Stomach (tissue), 8 donors: ENCODE measurements at regions not wholly inside any gene's neighbourhood (a gene's known extent, or its start where the extent isn't known, plus 50 kb on each side); places are given as distances from the start of the nearest gene placed in this dataset.

Source experiments
- DNase-seq, 2 donors: peaks; one replicate each; pipeline versions ENCODE4 v3.0.0 to v3.0.0-alpha.2; 2013 to 2019
- H3K27ac ChIP-seq, 5 donors: fragments of 200-600 bp in 4 of 5; sonication (generic) in 4 of 5; one replicate each; pipeline ENCODE4 v1.5.1; 2013 to 2019; ENCODE audit warnings: mild to moderate bottlenecking in 1 of 5, moderate library complexity in 1 of 5
- H3K27me3 ChIP-seq, 3 donors: fragments of 200-600 bp; sonication (generic); one replicate each; pipeline ENCODE4 v1.5.1; 2017 to 2019; ENCODE audit warnings: mixed run types in 1 of 3
- H3K36me3 ChIP-seq, 4 donors: fragments of 200-600 bp; sonication (generic); 1 replicate in 3 of 4; 2 replicates in 1 of 4; pipeline ENCODE4 v1.5.1; 2016 to 2019
- H3K4me1 ChIP-seq, 4 donors: fragments of 200-600 bp; sonication (generic); one replicate each; pipeline ENCODE4 v1.5.1; 2016 to 2019
- H3K4me3 ChIP-seq, 4 donors: fragments of 200-600 bp; sonication (generic) in 3 of 4; one replicate each; pipeline ENCODE4 v1.5.1; 2016 to 2019; ENCODE audit warnings: mild to moderate bottlenecking in 1 of 4
- H3K9me3 ChIP-seq, 4 donors: fragments of 200-600 bp; sonication (generic); one replicate each; pipeline ENCODE4 v1.5.1; 2016 to 2019
- EP300 ChIP-seq: sonication (generic); formaldehyde crosslinking; IDR thresholded peaks from one replicate; pipeline ENCODE4 v1.6.1; 2017; ENCODE audit warnings: antibody characterized with exemption
- POLR2A ChIP-seq, 4 donors: fragments of 450-650 bp; IDR thresholded peaks; one replicate each; pipeline ENCODE4 v1.6.1; 2016; ENCODE audit warnings: antibody characterized with exemption in 4 of 4, control low read depth in 2 of 4, mild to moderate bottlenecking in 1 of 4, moderate library complexity in 1 of 4
- POLR2AphosphoS5 ChIP-seq, 3 donors: sonication (generic); formaldehyde crosslinking; IDR thresholded peaks; one replicate each; pipeline ENCODE4 v1.6.1; 2016; ENCODE audit warnings: antibody characterized with exemption in 3 of 3
- WGBS, 5 donors: extraction: QIAGEN DNeasy Blood & Tissue Kit in 3 of 5; methylation state at CpG; one replicate each; pipeline versions ENCODE4 v1.1.5 to v1.1.7; 2013 to 2018; 5-methylcytosine and 5-hydroxymethylcytosine counted together
- intact Hi-C: fragments of 100-400 bp; cut with DNase I; formaldehyde crosslinking; loops from one replicate; pipeline ENCODE4 v1.15.1; 2023; ENCODE audit warnings: low total_unique reads
- TF ChIP-seq, protein P1 (sequence below), 7 experiments: fragments of 450-650 bp in 4 of 7; fragments of 200-600 bp in 3 of 7; sonication (generic) in 3 of 7; IDR thresholded peaks; one replicate each; pipeline ENCODE4 v1.5.1; 2016 to 2019; ENCODE audit warnings: antibody characterized with exemption in 7 of 7, control low read depth in 2 of 7, mild to moderate bottlenecking in 1 of 7
- donor health status: healthy with polysubstance abuse.
- donor health status: Bipolar disorder and iron deficiency.
- donor health status: healthy.

- TF ChIP-seq, protein P1, sequence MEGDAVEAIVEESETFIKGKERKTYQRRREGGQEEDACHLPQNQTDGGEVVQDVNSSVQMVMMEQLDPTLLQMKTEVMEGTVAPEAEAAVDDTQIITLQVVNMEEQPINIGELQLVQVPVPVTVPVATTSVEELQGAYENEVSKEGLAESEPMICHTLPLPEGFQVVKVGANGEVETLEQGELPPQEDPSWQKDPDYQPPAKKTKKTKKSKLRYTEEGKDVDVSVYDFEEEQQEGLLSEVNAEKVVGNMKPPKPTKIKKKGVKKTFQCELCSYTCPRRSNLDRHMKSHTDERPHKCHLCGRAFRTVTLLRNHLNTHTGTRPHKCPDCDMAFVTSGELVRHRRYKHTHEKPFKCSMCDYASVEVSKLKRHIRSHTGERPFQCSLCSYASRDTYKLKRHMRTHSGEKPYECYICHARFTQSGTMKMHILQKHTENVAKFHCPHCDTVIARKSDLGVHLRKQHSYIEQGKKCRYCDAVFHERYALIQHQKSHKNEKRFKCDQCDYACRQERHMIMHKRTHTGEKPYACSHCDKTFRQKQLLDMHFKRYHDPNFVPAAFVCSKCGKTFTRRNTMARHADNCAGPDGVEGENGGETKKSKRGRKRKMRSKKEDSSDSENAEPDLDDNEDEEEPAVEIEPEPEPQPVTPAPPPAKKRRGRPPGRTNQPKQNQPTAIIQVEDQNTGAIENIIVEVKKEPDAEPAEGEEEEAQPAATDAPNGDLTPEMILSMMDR (IDR thresholded peaks at IDR 0.05) = no peak
- TF ChIP-seq POLR2AphosphoS5 (IDR thresholded peaks at IDR 0.05) = no peak
- TF ChIP-seq EP300 = no peak
- TF ChIP-seq POLR2A (IDR thresholded peaks at IDR 0.05) = no peak
- Histone ChIP-seq H3K27ac (no peak overlapping the region), H3K4me3 (no peak overlapping the region), H3K4me1 (peaks cover 6 to 30% (median 11%) of the 10 kb centered on the region in 4 donors), H3K9me3 (no peaks in the 10 kb centered on the region), H3K36me3 (no peaks in the 10 kb centered on the region), H3K27me3 (no peaks in the 10 kb centered on the region)
- WGBS, 5 donors = 73 to 85% (median 80%) methylated on average over 9 of the region's 9 CpGs
- intact Hi-C loops = no loop called here
- no peak for DNase-seq
Observed at GRCh38 chr10:78253063-78253853, 219.6 kb downstream of the RPS24 start.

GRCh38 chr10:78254013-78254412 is 220.3 kb downstream of the RPS24 start:
- Histone ChIP-seq H3K27ac (no peak overlapping the region), H3K4me3 (no peak overlapping the region), H3K9me3 (no peaks in the 10 kb centered on the region), H3K27me3 (no peaks in the 10 kb centered on the region), H3K36me3 (no peaks in the 10 kb centered on the region), H3K4me1 (peaks cover 6 to 27% (median 7%) of the 10 kb centered on the region in 4 donors)
- intact Hi-C loops = no loop called here
- no peak for DNase-seq
- 59 to 71% (median 68%) methylated on average over 3 of the region's 3 CpGs for WGBS, 5 donors
- TF ChIP-seq, protein P1 (IDR thresholded peaks at IDR 0.05) = no peak
- TF ChIP-seq POLR2AphosphoS5 (IDR thresholded peaks at IDR 0.05) (no peak), EP300 (no peak)

DNA sequence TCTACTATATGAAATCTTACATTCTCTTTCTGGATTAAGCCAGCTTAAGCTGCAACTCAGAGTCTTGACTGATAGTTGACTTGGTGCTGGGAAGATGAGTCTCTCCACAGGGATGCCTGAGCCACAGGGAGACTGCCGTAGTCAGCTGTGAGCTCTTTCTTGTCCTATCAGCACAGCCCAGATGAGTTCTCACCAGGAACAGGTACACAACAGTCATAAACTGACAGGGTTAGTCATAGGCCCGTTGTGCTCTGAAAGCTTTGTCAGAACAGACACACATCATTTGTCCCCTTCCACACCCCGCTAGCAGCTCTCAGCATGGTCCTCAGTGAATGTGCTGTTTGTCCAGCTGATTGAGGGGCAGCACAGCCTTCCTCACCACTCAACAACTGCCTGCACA is 221.6 kb downstream of the RPS24 start:
- Histone ChIP-seq H3K27me3 (no peaks in the 10 kb centered on the region), H3K4me3 (no peak overlapping the region), H3K27ac (peak overlapping the region in 3 of 5 donors; percentile 38 to 70 (median 51)), H3K36me3 (no peaks in the 10 kb centered on the region), H3K9me3 (no peaks in the 10 kb centered on the region), H3K4me1 (peaks cover 6 to 26% (median 8%) of the 10 kb centered on the region in 4 donors)
- WGBS, 5 donors = 76 to 100% (median 79%) methylated on average over 2 to 3 of the region's 3 CpGs
- TF ChIP-seq POLR2A (IDR thresholded peaks at IDR 0.05) (no peak), POLR2AphosphoS5 (IDR thresholded peaks at IDR 0.05) (no peak), EP300 (no peak)
- TF ChIP-seq, protein P1 (IDR thresholded peaks at IDR 0.05) = no peak
- intact Hi-C loops = no loop called here
- DNase-seq = no peak

DNA sequence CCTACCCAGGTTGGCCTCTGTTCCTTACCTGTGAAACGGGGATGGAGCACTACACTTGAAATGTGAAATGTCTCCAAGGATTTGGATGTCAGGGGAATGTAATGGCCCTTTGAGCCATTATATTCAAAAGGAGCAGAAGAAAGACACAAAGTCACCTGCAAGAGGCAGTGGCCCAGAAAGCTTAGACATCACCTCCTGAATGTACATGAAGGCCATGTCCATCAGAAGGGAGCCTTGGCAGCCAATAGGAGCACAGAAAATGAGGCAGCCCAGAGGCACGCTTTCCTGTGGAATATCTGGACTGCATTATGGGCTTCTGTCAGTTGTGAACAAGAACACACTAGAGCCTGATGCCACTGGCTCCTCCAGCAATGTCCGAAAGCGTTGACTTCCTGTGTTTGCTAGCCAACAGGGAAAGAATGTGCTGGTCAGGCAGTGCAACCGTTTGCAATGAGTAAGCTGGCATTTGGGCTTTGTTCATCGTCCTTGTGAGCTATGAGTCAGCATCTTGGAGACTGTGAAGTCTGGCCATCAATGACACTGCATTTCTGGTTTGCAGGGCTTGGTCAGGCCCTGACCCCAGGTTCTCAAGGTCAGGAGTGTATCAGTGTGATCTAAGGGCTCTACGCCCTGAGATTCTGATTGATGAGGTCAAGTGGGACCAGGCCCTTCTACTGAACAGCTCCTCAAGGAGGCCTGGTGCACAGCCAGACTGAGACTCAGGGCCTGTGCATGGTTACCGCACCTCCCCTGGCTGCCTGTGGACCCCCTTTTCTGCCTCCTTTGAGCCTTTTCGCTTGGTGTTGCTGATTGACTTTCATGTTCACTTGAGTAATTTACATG is 222.4 kb downstream of the RPS24 start:
- TF ChIP-seq, protein P1 (IDR thresholded peaks at IDR 0.05) = no peak
- peak; percentile 61 to 93 (median 87) for TF ChIP-seq POLR2AphosphoS5 (IDR thresholded peaks at IDR 0.05)
- no peak for TF ChIP-seq EP300
- no peak for TF ChIP-seq POLR2A (IDR thresholded peaks at IDR 0.05)
- WGBS, 5 donors = 57 to 63% (median 58%) methylated on average over 9 of the region's 9 CpGs
- Histone ChIP-seq H3K27ac (peak overlapping the region in 4 of 5 donors; percentile 38 to 70 (median 47)), H3K4me1 (peaks cover 6 to 29% (median 9%) of the 10 kb centered on the region in 4 donors), H3K9me3 (no peaks in the 10 kb centered on the region), H3K27me3 (no peaks in the 10 kb centered on the region), H3K36me3 (no peaks in the 10 kb centered on the region), H3K4me3 (no peak overlapping the region)
- DNase-seq = peak; percentile 30 to 61
- intact Hi-C loops = no loop called here
